NOMO-1 treated with dmso at 0.1 percent for 144 hours (cell line): ENCODE measurements at regions not wholly inside any gene's neighbourhood (a gene's known extent, or its start where the extent isn't known, plus 50 kb on each side); places are given as distances from the start of the nearest gene placed in this dataset.

ENCODE experiments used
- DNase-seq: peaks from one replicate; lab custom pipeline; 2025; ENCODE audit not compliant: unreplicated experiment; lab: John Stamatoyannopoulos, UW

GRCh38 chr4:11596989-11597388, 168.3 kb upstream of the HS3ST1 start:
- DNase-seq = no peak

- DNase-seq = no peak
These were observed 165.0 kb upstream of the HS3ST1 start for GRCh38 chr4:11593576-11594116.

GRCh38 chr4:11592276-11592675, 163.6 kb upstream of the HS3ST1 start:
- no peak for DNase-seq

GRCh38 chr4:11590132-11590531, 161.4 kb upstream of the HS3ST1 start:
- DNase-seq = no peak

GRCh38 chr4:11589676-11590075, 161.0 kb upstream of the HS3ST1 start:
- DNase-seq = no peak

GRCh38 chr4:11587797-11588196, 159.1 kb upstream of the HS3ST1 start:
- no peak for DNase-seq

GRCh38 chr4:11585506-11585905, 156.8 kb upstream of the HS3ST1 start:
- no peak for DNase-seq

- no peak for DNase-seq
These were observed 139.8 kb upstream of the HS3ST1 start for GRCh38 chr4:11568511-11568910.

GRCh38 chr4:11566444-11567022, 137.8 kb upstream of the HS3ST1 start:
- no peak for DNase-seq

- no peak for DNase-seq
These were observed 137.2 kb upstream of the HS3ST1 start for GRCh38 chr4:11565899-11566298.

- no peak for DNase-seq
These were observed 136.5 kb upstream of the HS3ST1 start for GRCh38 chr4:11565213-11565612.

GRCh38 chr4:11564021-11564420, 135.3 kb upstream of the HS3ST1 start:
- no peak for DNase-seq

GRCh38 chr4:11549525-11549924, 120.8 kb upstream of the HS3ST1 start:
- DNase-seq = no peak

- no peak for DNase-seq
These were observed 119.9 kb upstream of the HS3ST1 start for GRCh38 chr4:11548597-11549082.

GRCh38 chr4:11546391-11547175, 117.9 kb upstream of the HS3ST1 start:
- DNase-seq = no peak

- DNase-seq = no peak
These were observed 117.0 kb upstream of the HS3ST1 start for GRCh38 chr4:11545651-11546050.

GRCh38 chr4:11544211-11544610, 115.5 kb upstream of the HS3ST1 start:
- no peak for DNase-seq

GRCh38 chr4:11543706-11544105, 115.0 kb upstream of the HS3ST1 start:
- DNase-seq = no peak

GRCh38 chr4:11542952-11543351, 114.3 kb upstream of the HS3ST1 start:
- no peak for DNase-seq

- no peak for DNase-seq
These were observed 109.2 kb upstream of the HS3ST1 start for GRCh38 chr4:11537846-11538245.

- no peak for DNase-seq
These were observed 106.6 kb upstream of the HS3ST1 start for GRCh38 chr4:11535333-11535732.

GRCh38 chr4:11534623-11535302, 106.1 kb upstream of the HS3ST1 start:
- DNase-seq = no peak
